GM12878 (cell line): ENCODE measurements at regions not wholly inside any gene's neighbourhood (a gene's known extent, or its start where the extent isn't known, plus 50 kb on each side); places are given as distances from the start of the nearest gene placed in this dataset.

Experiments
- ATAC-seq: fragments of 200-7000 bp; cut with Tn5 transposase; 3 replicates; pipeline ENCODE4 v1.9.1; 2020; ENCODE audit warnings: mild to moderate bottlenecking, moderate library complexity
- BruUV-seq: library from RNA; stranded (reverse); fragments of 400-500 nt; replicated peaks from 2 replicates; lab custom pipeline; 2021; lab: Mats Ljungman, UMichigan
- CTCF ChIA-PET: fragments of 300-600 bp; sonication (Branson Sonifier 250); formaldehyde crosslinking; extraction: SDS; loops from one replicate; lab custom pipeline; 2021; ENCODE audit warnings: inconsistent platforms; lab: Yijun Ruan, JAX
- POLR2A ChIA-PET: fragments of 350-600 bp; formaldehyde crosslinking; extraction: SDS; loops from one replicate; lab custom pipeline; 2021; ENCODE audit warnings: inconsistent platforms; lab: Charles Lee
- RAD21 ChIA-PET: fragments of 300-600 bp; sonication (Branson Sonifier 250); formaldehyde crosslinking; loops from one replicate; lab custom pipeline; 2023; ENCODE audit warnings: antibody characterized with exemption; ENCODE audit not compliant: unreplicated experiment; lab: Charles Lee
- SMC1A ChIA-PET: fragments of 300-600 bp; sonication (Branson Sonifier 250); formaldehyde crosslinking; loops from one replicate; lab custom pipeline; 2023; ENCODE audit not compliant: unreplicated experiment, uncharacterized antibody; lab: Charles Lee
- DNase-seq: peaks from one replicate; pipeline ENCODE4 v3.0.0-alpha.2; 2011; ENCODE audit warnings: low read depth, low spot score
- FAIRE-seq: peaks from 3 replicates; lab custom pipeline; 2011; peaks lifted over from hg19 to GRCh38; lab: Jason Lieb, UNC
- H2AFZ ChIP-seq: 2 replicates; pipeline ENCODE4 v1.6.0; 2011; ENCODE audit warnings: low read depth, low read length, control low read depth; ENCODE audit not compliant: control insufficient read depth
- H3K27ac ChIP-seq: 2 replicates; pipeline ENCODE4 v1.5.1; 2011; ENCODE audit warnings: control low read depth; ENCODE audit not compliant: control insufficient read depth, insufficient read depth
- H3K27me3 ChIP-seq, 2 experiments: replicated peaks in 1 of 2; 2 replicates each; pipeline versions ENCODE4 v1.6.0 to v1.6.1; 2011; ENCODE audit warnings: low read length in 1 of 2; ENCODE audit not compliant: control insufficient read depth in 2 of 2, insufficient read depth in 2 of 2
- H3K36me3 ChIP-seq, 2 experiments: 2 replicates each; pipeline ENCODE4 v1.5.1; 2011; ENCODE audit warnings: low read length in 1 of 2; ENCODE audit not compliant: control insufficient read depth in 2 of 2, insufficient read depth in 2 of 2
- H3K4me1 ChIP-seq: 2 replicates; pipeline ENCODE4 v1.6.1; 2011; ENCODE audit warnings: mild to moderate bottlenecking, low read length, moderate library complexity, mixed read lengths; ENCODE audit not compliant: control insufficient read depth, insufficient read depth
- H3K4me2 ChIP-seq: 2 replicates; pipeline ENCODE4 v1.6.0; 2011; ENCODE audit warnings: control low read depth; ENCODE audit not compliant: control insufficient read depth, insufficient read depth
- H3K4me3 ChIP-seq: fragments of 200-600 bp; sonication (generic); 2 replicates; pipeline ENCODE4 v1.5.1; 2016
- H3K79me2 ChIP-seq: 2 replicates; pipeline ENCODE4 v1.6.0; 2011; ENCODE audit warnings: low read length; ENCODE audit not compliant: control insufficient read depth, insufficient read depth
- H3K9ac ChIP-seq: 2 replicates; pipeline ENCODE4 v1.8.0; 2011; ENCODE audit warnings: low read length, control low read depth, mixed read lengths; ENCODE audit not compliant: control insufficient read depth, insufficient read depth
- H3K9me3 ChIP-seq: replicated peaks from 3 replicates; pipeline ENCODE4 v1.5.1; 2011; ENCODE audit warnings: mild to moderate bottlenecking, low read length; ENCODE audit not compliant: control insufficient read depth, insufficient read depth
- H4K20me1 ChIP-seq: 2 replicates; pipeline ENCODE4 v1.6.0; 2011; ENCODE audit not compliant: control insufficient read depth, insufficient read depth
- BACH1 ChIP-seq: fragments of 450-650 bp; IDR thresholded peaks from 2 replicates; pipeline ENCODE4 v1.6.1; 2017; ENCODE audit warnings: mild to moderate bottlenecking, borderline replicate concordance
- BCL11A ChIP-seq: IDR thresholded peaks from 2 replicates; pipeline ENCODE4 v1.6.1; 2011; ENCODE audit warnings: low read depth, low read length
- CHD2 ChIP-seq: IDR thresholded peaks from 2 replicates; pipeline ENCODE4 v1.6.1; 2011; ENCODE audit warnings: low read depth, low read length, improper control_type of control experiment, borderline replicate concordance
- EGR1 ChIP-seq, 2 experiments: IDR thresholded peaks; 1 replicate in 1 of 2; 2 replicates in 1 of 2; pipeline ENCODE4 v1.6.1; 2011 to 2012; ENCODE audit warnings: low read depth in 2 of 2, low read length in 2 of 2, borderline replicate concordance in 1 of 2, mild to moderate bottlenecking in 1 of 2, moderate library complexity in 1 of 2
- IKZF2 ChIP-seq, 2 experiments: fragments of 450-650 bp; IDR thresholded peaks; 2 replicates each; pipeline ENCODE4 v1.6.1; 2017; ENCODE audit warnings: mild to moderate bottlenecking in 2 of 2, moderate library complexity in 2 of 2
- KLF5 ChIP-seq: fragments of 450-650 bp; IDR thresholded peaks from 2 replicates; pipeline ENCODE4 v1.6.1; 2014; ENCODE audit warnings: mild to moderate bottlenecking; ENCODE audit not compliant: partially characterized antibody
- MXI1 ChIP-seq: fragments of 150-350 bp; IDR thresholded peaks from 2 replicates; pipeline ENCODE4 v1.6.1; 2011; ENCODE audit warnings: low read depth, mild to moderate bottlenecking, inconsistent platforms, low read length, improper control_type of control experiment
- PML ChIP-seq: IDR thresholded peaks from 2 replicates; pipeline ENCODE4 v1.6.1; 2012; ENCODE audit warnings: low read length, inconsistent platforms
- RELA ChIP-seq: fragments of 450-650 bp; IDR thresholded peaks from 2 replicates; pipeline ENCODE4 v1.8.0; 2014; ENCODE audit warnings: borderline replicate concordance; ENCODE audit not compliant: partially characterized antibody
- SMAD1 ChIP-seq: fragments of 450-650 bp; IDR thresholded peaks from 2 replicates; pipeline ENCODE4 v1.6.1; 2018; ENCODE audit warnings: mild to moderate bottlenecking, low read depth; ENCODE audit not compliant: partially characterized antibody
- TAF1 ChIP-seq: IDR thresholded peaks from 2 replicates; pipeline ENCODE4 v1.6.1; 2011; ENCODE audit warnings: mild to moderate bottlenecking, low read depth, low read length, borderline replicate concordance
- TCF3 ChIP-seq: IDR thresholded peaks from 2 replicates; pipeline ENCODE4 v1.6.1; 2012; ENCODE audit warnings: low read depth, mild to moderate bottlenecking, low read length, borderline replicate concordance; ENCODE audit not compliant: insufficient read depth
- in situ Hi-C: fragments of 300-500 bp; cut with MboI; formaldehyde crosslinking; loops from 9 replicates; pipeline ENCODE4 v1.14.3; 2018; ENCODE audit warnings: mixed read lengths
- intact Hi-C: fragments of 100-400 bp; cut with micrococcal nuclease; formaldehyde crosslinking; loops from one replicate; pipeline ENCODE4 v1.14.2; 2022; ENCODE audit not compliant: unreplicated experiment
- TF ChIP-seq, protein P1 (sequence below): IDR thresholded peaks from 2 replicates; pipeline ENCODE4 v1.6.1; 2011; ENCODE audit warnings: mild to moderate bottlenecking, low read depth, low read length, moderate library complexity; ENCODE audit not compliant: insufficient replicate concordance
- TF ChIP-seq, protein P2 (sequence below): IDR thresholded peaks from 2 replicates; pipeline ENCODE4 v1.6.1; 2011; ENCODE audit warnings: borderline replicate concordance, low read depth, mild to moderate bottlenecking, moderate library complexity, mixed read lengths, low read length; ENCODE audit not compliant: insufficient read depth; ENCODE audit errors: extremely low read length

DNA sequence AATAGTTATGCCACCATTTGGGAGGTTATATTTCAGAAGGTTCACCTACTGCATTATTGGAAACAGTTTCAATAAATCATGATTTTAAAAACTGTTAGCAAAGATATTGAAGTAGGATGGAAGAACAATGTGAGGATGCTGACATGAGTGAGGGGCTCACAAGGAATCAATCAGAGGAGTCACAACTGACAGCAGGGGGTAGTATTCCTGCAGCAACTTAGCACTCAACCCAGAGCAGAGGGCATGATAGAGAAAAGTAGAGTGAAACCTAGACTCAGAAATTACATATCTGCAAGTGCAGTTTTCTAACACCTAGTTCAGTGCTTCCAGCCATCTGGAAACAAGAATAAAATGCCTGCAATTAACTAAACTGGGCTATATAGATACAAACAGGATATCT, 772.5 kb upstream of the USP15 start:
- H3K27ac ChIP-seq: no peak overlapping the region
- H3K36me3 ChIP-seq: no peaks in the 10 kb centered on the region
- SMC1A ChIA-PET: no interaction called here
- TF ChIP-seq SMAD1: no peak
- no peak for TF ChIP-seq EGR1 (IDR thresholded peaks at IDR 0.05; ENCODE audit: borderline replicate concordance in 1 of 2, low read depth in 2 of 2, low read length in 2 of 2)
- no peak for TF ChIP-seq RELA
- TF ChIP-seq TCF3: no peak
- TF ChIP-seq TAF1: no peak
- no peak for TF ChIP-seq KLF5
- no peak for TF ChIP-seq CHD2
- TF ChIP-seq, protein P1, sequence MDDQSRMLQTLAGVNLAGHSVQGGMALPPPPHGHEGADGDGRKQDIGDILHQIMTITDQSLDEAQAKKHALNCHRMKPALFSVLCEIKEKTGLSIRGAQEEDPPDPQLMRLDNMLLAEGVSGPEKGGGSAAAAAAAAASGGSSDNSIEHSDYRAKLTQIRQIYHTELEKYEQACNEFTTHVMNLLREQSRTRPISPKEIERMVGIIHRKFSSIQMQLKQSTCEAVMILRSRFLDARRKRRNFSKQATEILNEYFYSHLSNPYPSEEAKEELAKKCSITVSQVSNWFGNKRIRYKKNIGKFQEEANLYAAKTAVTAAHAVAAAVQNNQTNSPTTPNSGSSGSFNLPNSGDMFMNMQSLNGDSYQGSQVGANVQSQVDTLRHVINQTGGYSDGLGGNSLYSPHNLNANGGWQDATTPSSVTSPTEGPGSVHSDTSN: no peak
- no peak for TF ChIP-seq MXI1
- no peak for TF ChIP-seq IKZF2 (IDR thresholded peaks at IDR 0.05)
- TF ChIP-seq, protein P2, sequence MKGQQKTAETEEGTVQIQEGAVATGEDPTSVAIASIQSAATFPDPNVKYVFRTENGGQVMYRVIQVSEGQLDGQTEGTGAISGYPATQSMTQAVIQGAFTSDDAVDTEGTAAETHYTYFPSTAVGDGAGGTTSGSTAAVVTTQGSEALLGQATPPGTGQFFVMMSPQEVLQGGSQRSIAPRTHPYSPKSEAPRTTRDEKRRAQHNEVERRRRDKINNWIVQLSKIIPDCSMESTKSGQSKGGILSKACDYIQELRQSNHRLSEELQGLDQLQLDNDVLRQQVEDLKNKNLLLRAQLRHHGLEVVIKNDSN: no peak
- no peak for TF ChIP-seq BACH1
- no peak for TF ChIP-seq PML
- no peak for TF ChIP-seq BCL11A
- TF ChIP-seq, all 136 proteins: peak for 0
- CTCF ChIA-PET: no interaction called here
- no peak for DNase-seq
- H3K4me3 ChIP-seq: no peak overlapping the region
- H3K27me3 ChIP-seq: no peaks in the 10 kb centered on the region
- BruUV-seq: no TSS peak
- H3K9me3 ChIP-seq: no peaks in the 10 kb centered on the region
- no peaks in the 10 kb centered on the region for H3K79me2 ChIP-seq
- ATAC-seq: no peak
- H3K4me2 ChIP-seq: no peak overlapping the region
- RAD21 ChIA-PET: no interaction called here
- H3K4me1 ChIP-seq: no peaks in the 10 kb centered on the region
- in situ Hi-C loops: no loop called here
- no peaks in the 10 kb centered on the region for H4K20me1 ChIP-seq
- FAIRE-seq: no peak
- H2AFZ ChIP-seq: no peak overlapping the region
- intact Hi-C loops: loop anchor here (2.0 kb wide), 1 partner anchor 21 kb away; no protein-coding TSS in a partner anchor
- H3K9ac ChIP-seq: no peak overlapping the region
- POLR2A ChIA-PET: no interaction called here
